ENCODE measurements at regions not wholly inside any gene's neighbourhood (a gene's known extent, or its start where the extent isn't known, plus 50 kb on each side); places are given as distances from the start of the nearest gene placed in this dataset.

- DNase-seq = no peak
- Mint-ChIP-seq H3K27me3 (ENCODE audit: low read depth, poor library complexity) (no peaks in the 10 kb centered on the region), H3K27ac (no peak overlapping the region), H3K9me3 (peaks cover 47% of the 10 kb centered on the region), H3K36me3 (ENCODE audit: low read depth) (peaks cover 12% of the 10 kb centered on the region), H3K4me1 (no peaks in the 10 kb centered on the region), H3K4me3 (no peak overlapping the region)
- TF ChIP-seq, protein P1, sequence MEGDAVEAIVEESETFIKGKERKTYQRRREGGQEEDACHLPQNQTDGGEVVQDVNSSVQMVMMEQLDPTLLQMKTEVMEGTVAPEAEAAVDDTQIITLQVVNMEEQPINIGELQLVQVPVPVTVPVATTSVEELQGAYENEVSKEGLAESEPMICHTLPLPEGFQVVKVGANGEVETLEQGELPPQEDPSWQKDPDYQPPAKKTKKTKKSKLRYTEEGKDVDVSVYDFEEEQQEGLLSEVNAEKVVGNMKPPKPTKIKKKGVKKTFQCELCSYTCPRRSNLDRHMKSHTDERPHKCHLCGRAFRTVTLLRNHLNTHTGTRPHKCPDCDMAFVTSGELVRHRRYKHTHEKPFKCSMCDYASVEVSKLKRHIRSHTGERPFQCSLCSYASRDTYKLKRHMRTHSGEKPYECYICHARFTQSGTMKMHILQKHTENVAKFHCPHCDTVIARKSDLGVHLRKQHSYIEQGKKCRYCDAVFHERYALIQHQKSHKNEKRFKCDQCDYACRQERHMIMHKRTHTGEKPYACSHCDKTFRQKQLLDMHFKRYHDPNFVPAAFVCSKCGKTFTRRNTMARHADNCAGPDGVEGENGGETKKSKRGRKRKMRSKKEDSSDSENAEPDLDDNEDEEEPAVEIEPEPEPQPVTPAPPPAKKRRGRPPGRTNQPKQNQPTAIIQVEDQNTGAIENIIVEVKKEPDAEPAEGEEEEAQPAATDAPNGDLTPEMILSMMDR (IDR thresholded peaks at IDR 0.05) = no peak
Observed at GRCh38 chr1:218633238-218633988, 288.3 kb downstream of the TGFB2 start.

GRCh38 chr1:218634212-218634611, 289.1 kb downstream of the TGFB2 start:
- no peaks in the 10 kb centered on the region for H3K27me3 Mint-ChIP-seq (ENCODE audit: low read depth, poor library complexity)
- H3K4me1 Mint-ChIP-seq = no peaks in the 10 kb centered on the region
- H3K36me3 Mint-ChIP-seq (ENCODE audit: low read depth) = peaks cover 10% of the 10 kb centered on the region
- TF ChIP-seq, protein P1 (IDR thresholded peaks at IDR 0.05) = no peak
- no peak overlapping the region for H3K27ac Mint-ChIP-seq
- no peak for DNase-seq
- peaks cover 39% of the 10 kb centered on the region for H3K9me3 Mint-ChIP-seq
- no peak overlapping the region for H3K4me3 Mint-ChIP-seq

GRCh38 chr1:218636548-218636947, 291.4 kb downstream of the TGFB2 start:
- Mint-ChIP-seq H3K4me3 (no peak overlapping the region), H3K36me3 (ENCODE audit: low read depth) (peaks cover 6% of the 10 kb centered on the region), H3K4me1 (peaks cover 11% of the 10 kb centered on the region), H3K9me3 (peaks cover 15% of the 10 kb centered on the region), H3K27ac (no peak overlapping the region), H3K27me3 (ENCODE audit: low read depth, poor library complexity) (no peaks in the 10 kb centered on the region)
- DNase-seq = no peak
- TF ChIP-seq, protein P1 (IDR thresholded peaks at IDR 0.05) = no peak

DNA sequence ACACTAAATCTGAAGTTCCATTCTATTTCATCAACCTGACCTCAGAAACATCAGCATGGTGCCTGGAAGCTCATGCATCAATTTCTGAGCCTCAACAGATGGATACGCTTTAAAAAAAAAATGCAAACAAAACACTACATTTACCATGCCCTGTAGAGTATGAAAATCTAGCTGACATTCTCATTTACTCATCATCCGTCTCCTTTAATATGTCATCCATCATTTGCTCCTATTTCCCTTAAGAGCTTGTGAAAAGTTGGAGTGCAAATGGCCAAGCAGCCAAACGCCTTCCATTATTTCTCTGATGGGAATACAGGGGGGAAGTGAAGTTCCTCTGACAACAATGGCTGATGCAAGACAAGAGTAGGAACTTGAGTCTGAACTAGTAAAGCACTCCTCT, 295.0 kb downstream of the TGFB2 start:
- Mint-ChIP-seq H3K36me3 (ENCODE audit: low read depth) (no peaks in the 10 kb centered on the region), H3K4me3 (no peak overlapping the region), H3K4me1 (peaks cover 30% of the 10 kb centered on the region), H3K9me3 (peaks cover 4% of the 10 kb centered on the region), H3K27ac (no peak overlapping the region), H3K27me3 (ENCODE audit: low read depth, poor library complexity) (no peaks in the 10 kb centered on the region)
- DNase-seq = no peak
- TF ChIP-seq, protein P1 (IDR thresholded peaks at IDR 0.05) = no peak

DNA sequence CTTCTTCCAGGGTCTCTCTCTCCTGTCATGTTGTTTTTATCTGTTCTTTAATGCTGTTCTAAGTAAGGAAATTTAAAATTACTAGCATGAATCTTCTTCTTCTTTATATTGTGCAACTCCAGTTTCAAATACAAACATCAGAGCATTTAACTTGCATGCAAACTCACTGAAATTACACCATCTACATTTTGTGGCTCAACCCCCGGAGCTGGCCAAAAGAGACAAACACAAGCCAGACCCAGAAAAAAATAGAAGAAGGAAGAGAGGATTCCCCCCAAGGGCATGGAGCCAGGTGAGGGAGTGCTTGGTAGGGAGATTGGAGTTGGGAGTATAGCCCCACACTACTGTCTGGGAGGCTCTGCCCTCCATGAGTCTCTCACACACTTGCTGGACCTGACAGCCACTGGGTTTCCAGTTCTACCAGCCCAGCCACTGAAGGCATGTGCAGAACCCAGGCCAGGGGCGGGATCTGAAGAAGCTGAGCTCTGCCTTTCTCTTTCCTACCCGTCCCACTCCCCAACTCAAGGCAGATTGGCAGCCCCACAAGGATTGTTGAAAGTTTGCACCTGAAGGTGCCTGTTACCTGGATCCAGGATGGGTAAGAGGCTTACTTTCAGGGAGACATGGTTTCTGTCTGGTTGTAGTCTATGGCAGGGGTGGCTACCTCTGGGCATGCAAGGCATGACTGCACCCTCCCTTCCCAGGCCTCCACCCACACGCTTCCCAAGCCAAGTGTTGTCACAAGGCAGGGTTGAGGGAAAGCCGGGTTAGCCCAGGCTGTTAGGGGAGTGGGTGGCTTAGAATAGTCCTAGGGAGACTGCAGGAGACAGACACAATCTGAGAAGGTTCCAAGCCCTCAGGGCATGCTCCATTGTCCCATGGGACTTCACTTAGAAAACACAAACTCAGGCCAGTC, 297.2 kb downstream of the TGFB2 start:
- Mint-ChIP-seq H3K27me3 (ENCODE audit: low read depth, poor library complexity) (no peaks in the 10 kb centered on the region), H3K4me3 (no peak overlapping the region), H3K27ac (peak overlapping the region; percentile 2), H3K9me3 (peaks cover 4% of the 10 kb centered on the region), H3K4me1 (peaks cover 36% of the 10 kb centered on the region), H3K36me3 (ENCODE audit: low read depth) (no peaks in the 10 kb centered on the region)
- TF ChIP-seq, protein P1 (IDR thresholded peaks at IDR 0.05) = no peak
- DNase-seq = no peak
